ENCODE measurements at regions not wholly inside any gene's neighbourhood (a gene's known extent, or its start where the extent isn't known, plus 50 kb on each side); places are given as distances from the start of the nearest gene placed in this dataset.

DNA sequence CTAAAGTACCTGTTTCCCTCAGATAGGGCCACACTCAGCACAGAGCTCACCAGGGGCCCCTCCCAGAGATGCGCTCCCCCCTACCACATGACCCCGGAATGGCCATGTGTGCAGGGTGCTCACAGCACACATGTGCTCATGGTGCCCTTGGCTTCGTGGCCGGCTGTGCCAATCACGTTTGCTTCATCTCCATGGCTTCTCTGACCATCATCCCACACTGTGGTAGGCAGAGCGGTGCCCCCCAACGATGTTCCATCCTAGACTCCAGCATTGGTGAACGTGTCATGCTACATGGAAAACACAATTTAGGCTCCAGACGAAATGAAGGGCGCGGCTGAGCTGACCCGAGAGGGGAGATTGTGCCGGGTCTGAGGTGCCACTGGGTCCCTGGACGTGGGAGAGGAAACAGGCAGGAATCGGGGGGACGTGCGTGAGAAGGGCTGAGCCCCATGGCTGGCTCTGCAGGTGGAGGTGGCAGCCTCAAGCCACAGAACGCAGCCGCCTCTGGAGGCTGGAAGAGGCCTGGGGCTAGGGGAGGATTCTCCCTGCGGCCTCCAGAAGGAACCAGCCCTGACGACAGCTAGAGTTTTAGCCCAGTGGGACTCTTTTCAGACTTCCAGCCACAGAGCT, 126.5 kb downstream of the DLL1 start:
- TF ChIP-seq EP300 (IDR thresholded peaks at IDR 0.05; ENCODE audit: borderline replicate concordance in 1 of 2, low read depth in 1 of 2, low read length in 1 of 2) (no peak), CTCF (IDR thresholded peaks at IDR 0.05) (no peak), MAX (IDR thresholded peaks at IDR 0.05; ENCODE audit: low read depth) (no peak), SMC3 (IDR thresholded peaks at IDR 0.05; ENCODE audit: low read depth, low read length) (no peak), RFX5 (IDR thresholded peaks at IDR 0.05; ENCODE audit: low read length) (no peak), POLR2AphosphoS5 (IDR thresholded peaks at IDR 0.05; ENCODE audit: low read depth, low read length) (no peak), YY1 (IDR thresholded peaks at IDR 0.05; ENCODE audit: low read depth) (no peak), FOXJ3 (CRISPR knock-in tag; IDR thresholded peaks at IDR 0.05) (no peak)
- TF ChIP-seq, protein P1, sequence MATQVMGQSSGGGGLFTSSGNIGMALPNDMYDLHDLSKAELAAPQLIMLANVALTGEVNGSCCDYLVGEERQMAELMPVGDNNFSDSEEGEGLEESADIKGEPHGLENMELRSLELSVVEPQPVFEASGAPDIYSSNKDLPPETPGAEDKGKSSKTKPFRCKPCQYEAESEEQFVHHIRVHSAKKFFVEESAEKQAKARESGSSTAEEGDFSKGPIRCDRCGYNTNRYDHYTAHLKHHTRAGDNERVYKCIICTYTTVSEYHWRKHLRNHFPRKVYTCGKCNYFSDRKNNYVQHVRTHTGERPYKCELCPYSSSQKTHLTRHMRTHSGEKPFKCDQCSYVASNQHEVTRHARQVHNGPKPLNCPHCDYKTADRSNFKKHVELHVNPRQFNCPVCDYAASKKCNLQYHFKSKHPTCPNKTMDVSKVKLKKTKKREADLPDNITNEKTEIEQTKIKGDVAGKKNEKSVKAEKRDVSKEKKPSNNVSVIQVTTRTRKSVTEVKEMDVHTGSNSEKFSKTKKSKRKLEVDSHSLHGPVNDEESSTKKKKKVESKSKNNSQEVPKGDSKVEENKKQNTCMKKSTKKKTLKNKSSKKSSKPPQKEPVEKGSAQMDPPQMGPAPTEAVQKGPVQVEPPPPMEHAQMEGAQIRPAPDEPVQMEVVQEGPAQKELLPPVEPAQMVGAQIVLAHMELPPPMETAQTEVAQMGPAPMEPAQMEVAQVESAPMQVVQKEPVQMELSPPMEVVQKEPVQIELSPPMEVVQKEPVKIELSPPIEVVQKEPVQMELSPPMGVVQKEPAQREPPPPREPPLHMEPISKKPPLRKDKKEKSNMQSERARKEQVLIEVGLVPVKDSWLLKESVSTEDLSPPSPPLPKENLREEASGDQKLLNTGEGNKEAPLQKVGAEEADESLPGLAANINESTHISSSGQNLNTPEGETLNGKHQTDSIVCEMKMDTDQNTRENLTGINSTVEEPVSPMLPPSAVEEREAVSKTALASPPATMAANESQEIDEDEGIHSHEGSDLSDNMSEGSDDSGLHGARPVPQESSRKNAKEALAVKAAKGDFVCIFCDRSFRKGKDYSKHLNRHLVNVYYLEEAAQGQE (IDR thresholded peaks at IDR 0.05; ENCODE audit: low read depth, low read length), result no peak
- TF ChIP-seq, protein P2, sequence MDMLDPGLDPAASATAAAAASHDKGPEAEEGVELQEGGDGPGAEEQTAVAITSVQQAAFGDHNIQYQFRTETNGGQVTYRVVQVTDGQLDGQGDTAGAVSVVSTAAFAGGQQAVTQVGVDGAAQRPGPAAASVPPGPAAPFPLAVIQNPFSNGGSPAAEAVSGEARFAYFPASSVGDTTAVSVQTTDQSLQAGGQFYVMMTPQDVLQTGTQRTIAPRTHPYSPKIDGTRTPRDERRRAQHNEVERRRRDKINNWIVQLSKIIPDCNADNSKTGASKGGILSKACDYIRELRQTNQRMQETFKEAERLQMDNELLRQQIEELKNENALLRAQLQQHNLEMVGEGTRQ (IDR thresholded peaks at IDR 0.05; ENCODE audit: borderline replicate concordance, low read depth, low read length), result no peak

Data from SK-N-SH (cell line).